ENCODE measurements at regions not wholly inside any gene's neighbourhood (a gene's known extent, or its start where the extent isn't known, plus 50 kb on each side); places are given as distances from the start of the nearest gene placed in this dataset.

GRCh38 chr2:204486321-204486720, 59.0 kb upstream of the PARD3B start:
- no peak for DNase-seq (ENCODE audit: low spot score)

- no peak for DNase-seq (ENCODE audit: low spot score)
Observed at GRCh38 chr2:204486805-204487204, 58.5 kb upstream of the PARD3B start.

GRCh38 chr2:204487447-204488229, 57.6 kb upstream of the PARD3B start:
- DNase-seq (ENCODE audit: low spot score) = no peak

- no peak for DNase-seq (ENCODE audit: low spot score)
Observed at GRCh38 chr2:204491528-204491927, 53.7 kb upstream of the PARD3B start.

GRCh38 chr2:204492417-204492816, 52.9 kb upstream of the PARD3B start:
- DNase-seq (ENCODE audit: low spot score) = no peak

GRCh38 chr2:204494681-204495080, 50.6 kb upstream of the PARD3B start:
- DNase-seq (ENCODE audit: low spot score) = no peak

GRCh38 chr2:204495381-204495780, 49.9 kb upstream of the PARD3B start:
- peak; percentile 42 for DNase-seq (ENCODE audit: low spot score)

Measured in putamen (tissue), 1 donor.